Smooth muscle cell (in vitro differentiated cells): ENCODE measurements at regions not wholly inside any gene's neighbourhood (a gene's known extent, or its start where the extent isn't known, plus 50 kb on each side); places are given as distances from the start of the nearest gene placed in this dataset.

Experiments
- DNase-seq: peaks from one replicate; lab custom pipeline; 2025; ENCODE audit not compliant: unreplicated experiment; lab: John Stamatoyannopoulos, UW
- H2AFZ ChIP-seq: fragments of 200-600 bp; sonication (generic); 2 replicates; pipeline ENCODE4 v1.6.0; 2016; ENCODE audit warnings: antibody characterized with exemption, low read depth, mild to moderate bottlenecking
- H3F3A ChIP-seq: fragments of 200-600 bp; sonication (generic); 2 replicates; pipeline ENCODE4 v1.6.0; 2017; ENCODE audit warnings: antibody characterized with exemption, low read depth
- H3K27ac ChIP-seq: fragments of 200-600 bp; sonication (generic); 2 replicates; pipeline ENCODE4 v1.5.1; 2016; ENCODE audit warnings: low read depth, mild to moderate bottlenecking
- H3K27me3 ChIP-seq: fragments of 200-600 bp; sonication (generic); 2 replicates; pipeline ENCODE4 v1.6.1; 2016; ENCODE audit warnings: low read depth, mild to moderate bottlenecking
- H3K36me3 ChIP-seq: fragments of 200-600 bp; sonication (generic); 2 replicates; pipeline ENCODE4 v1.5.1; 2016; ENCODE audit warnings: low read depth
- H3K4me1 ChIP-seq: fragments of 200-600 bp; sonication (generic); 2 replicates; pipeline ENCODE4 v1.5.1; 2016; ENCODE audit warnings: low read depth
- H3K4me2 ChIP-seq: fragments of 200-600 bp; sonication (generic); 2 replicates; pipeline ENCODE4 v1.6.0; 2016; ENCODE audit warnings: mild to moderate bottlenecking
- H3K4me3 ChIP-seq: fragments of 200-600 bp; sonication (generic); 2 replicates; pipeline ENCODE4 v1.5.1; 2016; ENCODE audit warnings: mild to moderate bottlenecking
- H3K79me2 ChIP-seq: fragments of 200-600 bp; sonication (generic); 2 replicates; pipeline ENCODE4 v1.6.0; 2016; ENCODE audit warnings: low read depth, mild to moderate bottlenecking
- H3K9ac ChIP-seq: fragments of 200-600 bp; sonication (generic); 2 replicates; pipeline ENCODE4 v1.6.0; 2016; ENCODE audit warnings: low read depth
- H3K9me3 ChIP-seq: fragments of 200-600 bp; sonication (generic); replicated peaks from 2 replicates; pipeline ENCODE4 v1.5.1; 2016; ENCODE audit warnings: low read depth
- H4K20me1 ChIP-seq: fragments of 200-600 bp; sonication (generic); 2 replicates; pipeline ENCODE4 v1.6.0; 2016; ENCODE audit warnings: low read depth
- CTCF ChIP-seq: fragments of 200-600 bp; sonication (generic); IDR thresholded peaks from 2 replicates; pipeline ENCODE4 v1.5.1; 2017; ENCODE audit warnings: borderline replicate concordance, mild to moderate bottlenecking, antibody characterized with exemption; ENCODE audit not compliant: insufficient read depth, poor library complexity, severe bottlenecking
- WGBS: methylation state at CpG from one replicate; pipeline ENCODE4 v1.1.7; 2016; ENCODE audit warnings: low lambda C conversion rate; 5-methylcytosine and 5-hydroxymethylcytosine counted together

- no peak for DNase-seq
- H3K4me2 ChIP-seq, result no peak overlapping the region
- TF ChIP-seq CTCF, result no peak
- H3K27ac ChIP-seq, result no peak overlapping the region
- 35% methylated on average over 2 of the region's 2 CpGs for WGBS
- H3K9me3 ChIP-seq, result no peaks in the 10 kb centered on the region
- no peaks in the 10 kb centered on the region for H3K79me2 ChIP-seq
- no peak overlapping the region for H3K9ac ChIP-seq
- no peaks in the 10 kb centered on the region for H4K20me1 ChIP-seq
- no peaks in the 10 kb centered on the region for H3K36me3 ChIP-seq
- no peaks in the 10 kb centered on the region for H3K27me3 ChIP-seq
- no peak overlapping the region for H3K4me3 ChIP-seq
- no peaks in the 10 kb centered on the region for H3F3A ChIP-seq
- H3K4me1 ChIP-seq, result no peaks in the 10 kb centered on the region
- no peak overlapping the region for H2AFZ ChIP-seq
Measured at GRCh38 chr9:80114241-80114640, 542.5 kb downstream of the TLE4 start.

- no peaks in the 10 kb centered on the region for H3F3A ChIP-seq
- no peaks in the 10 kb centered on the region for H4K20me1 ChIP-seq
- no peak overlapping the region for H3K4me2 ChIP-seq
- DNase-seq, result no peak
- H3K9ac ChIP-seq, result no peak overlapping the region
- H3K36me3 ChIP-seq, result no peaks in the 10 kb centered on the region
- H3K27me3 ChIP-seq, result no peaks in the 10 kb centered on the region
- H3K4me1 ChIP-seq, result no peaks in the 10 kb centered on the region
- WGBS, result 34% methylated on average over 3 of the region's 3 CpGs
- no peak for TF ChIP-seq CTCF
- H3K27ac ChIP-seq, result no peak overlapping the region
- H3K79me2 ChIP-seq, result no peaks in the 10 kb centered on the region
- H3K9me3 ChIP-seq, result no peaks in the 10 kb centered on the region
- no peak overlapping the region for H3K4me3 ChIP-seq
- no peak overlapping the region for H2AFZ ChIP-seq
Measured at GRCh38 chr9:80107931-80108660, 536.3 kb downstream of the TLE4 start.

GRCh38 chr9:80097476-80097875 is 525.7 kb downstream of the TLE4 start:
- no peaks in the 10 kb centered on the region for H3K9me3 ChIP-seq

More at GRCh38 chr9:80097476-80097875, 525.7 kb downstream of the TLE4 start:
- no peak overlapping the region for H3K4me3 ChIP-seq
- peaks cover 3% of the 10 kb centered on the region for H3K36me3 ChIP-seq
- H3K27ac ChIP-seq, result no peak overlapping the region
- no peaks in the 10 kb centered on the region for H3K4me1 ChIP-seq
- 81% methylated on average over 4 of the region's 4 CpGs for WGBS
- H3K27me3 ChIP-seq, result no peaks in the 10 kb centered on the region
- H3F3A ChIP-seq, result no peaks in the 10 kb centered on the region
- no peak for TF ChIP-seq CTCF
- H3K79me2 ChIP-seq, result no peaks in the 10 kb centered on the region
- no peak overlapping the region for H3K9ac ChIP-seq
- H3K4me2 ChIP-seq, result no peak overlapping the region
- no peak overlapping the region for H2AFZ ChIP-seq
- H4K20me1 ChIP-seq, result no peaks in the 10 kb centered on the region
- DNase-seq, result no peak
